OCI-LY3 (cell line): ENCODE measurements at regions not wholly inside any gene's neighbourhood (a gene's known extent, or its start where the extent isn't known, plus 50 kb on each side); places are given as distances from the start of the nearest gene placed in this dataset.

ENCODE experiments used
- H2AFZ ChIP-seq: fragments of 200-600, 300-600 bp; shearing (Covaris generic); 2 replicates; pipeline ENCODE4 v1.6.0; 2014; ENCODE audit warnings: antibody characterized with exemption, low read depth, low read length
- H3K27ac ChIP-seq: fragments of 200-600, 300-600 bp; sonication (generic); 2 replicates; pipeline ENCODE4 v1.5.1; 2014; ENCODE audit warnings: mild to moderate bottlenecking, low read length, moderate library complexity, mixed read lengths
- H3K27me3 ChIP-seq: fragments of 200-600, 300-600 bp; sonication (generic); 2 replicates; pipeline ENCODE4 v1.6.1; 2014; ENCODE audit warnings: low read depth, low read length, mixed read lengths
- H3K36me3 ChIP-seq: fragments of 200-600, 300-600 bp; sonication (generic); replicated peaks from 2 replicates; pipeline ENCODE3; 2014; ENCODE audit warnings: low read depth, low read length, mixed read lengths
- H3K4me1 ChIP-seq: fragments of 300-600, 200-600 bp; sonication (generic); 2 replicates; pipeline ENCODE4 v1.6.1; 2014; ENCODE audit warnings: low read length, mixed read lengths
- H3K4me2 ChIP-seq: fragments of 200-600, 300-600 bp; sonication (generic); 2 replicates; pipeline ENCODE4 v1.6.1; 2014; ENCODE audit warnings: low read length, mixed read lengths
- H3K4me3 ChIP-seq: fragments of 300-600, 200-600 bp; sonication (generic); 2 replicates; pipeline ENCODE4 v1.5.1; 2014; ENCODE audit warnings: antibody characterized with exemption, mild to moderate bottlenecking, low read length, moderate library complexity
- H3K79me2 ChIP-seq: fragments of 300-600, 200-600 bp; shearing (Covaris generic); 2 replicates; pipeline ENCODE4 v1.6.1; 2014; ENCODE audit warnings: mild to moderate bottlenecking, low read length, mixed read lengths
- H3K9ac ChIP-seq: fragments of 300-600, 200-600 bp; shearing (Covaris generic); 2 replicates; pipeline ENCODE4 v1.6.0; 2014; ENCODE audit warnings: mild to moderate bottlenecking, low read length, moderate library complexity
- H3K9me3 ChIP-seq: fragments of 200-600, 300-600 bp; shearing (Covaris generic); 2 replicates; pipeline ENCODE4 v1.6.1; 2014; ENCODE audit warnings: low read length, mixed read lengths; ENCODE audit not compliant: insufficient read depth
- H4K20me1 ChIP-seq: fragments of 200-600, 300-600 bp; sonication (generic); 2 replicates; pipeline ENCODE4 v1.6.1; 2016; ENCODE audit warnings: low read length, mixed read lengths; ENCODE audit not compliant: insufficient read depth
- CTCF ChIP-seq: fragments of 200-600, 300-600 bp; sonication (generic); IDR thresholded peaks from 2 replicates; pipeline ENCODE4 v1.5.1; 2014; ENCODE audit warnings: antibody characterized with exemption, low read length, low read depth
- EZH2phosphoT487 ChIP-seq: fragments of 200-600 bp; shearing (Covaris generic); IDR thresholded peaks from 2 replicates; pipeline ENCODE4 v1.6.1; 2018; ENCODE audit warnings: antibody characterized with exemption, mixed run types, low read depth

- Histone ChIP-seq H2AFZ (no peak overlapping the region), H3K4me2 (no peak overlapping the region), H3K9me3 (no peaks in the 10 kb centered on the region), H3K4me3 (no peak overlapping the region), H3K36me3 (no peaks in the 10 kb centered on the region), H4K20me1 (no peaks in the 10 kb centered on the region), H3K27me3 (peaks cover 7% of the 10 kb centered on the region; the same call in 1 of the 2 replicates), H3K79me2 (no peaks in the 10 kb centered on the region), H3K4me1 (no peaks in the 10 kb centered on the region), H3K27ac (no peak overlapping the region), H3K9ac (no peak overlapping the region)
- TF ChIP-seq CTCF (no peak), EZH2phosphoT487 (no peak)
Measured at GRCh38 chr7:131145770-131146169, 181.9 kb upstream of the MKLN1 start.

- no peaks in the 10 kb centered on the region for H3K79me2 ChIP-seq
- H3K4me1 ChIP-seq = no peaks in the 10 kb centered on the region
- H3K9me3 ChIP-seq = no peaks in the 10 kb centered on the region
- no peak overlapping the region for H3K27ac ChIP-seq
- no peak overlapping the region for H3K4me2 ChIP-seq
- no peak overlapping the region for H3K4me3 ChIP-seq
- H2AFZ ChIP-seq = no peak overlapping the region
- H3K27me3 ChIP-seq = peaks cover 7% of the 10 kb centered on the region; the same call in 1 of the 2 replicates
- TF ChIP-seq EZH2phosphoT487 = no peak
- no peak for TF ChIP-seq CTCF
- no peak overlapping the region for H3K9ac ChIP-seq
- H4K20me1 ChIP-seq = no peaks in the 10 kb centered on the region
- no peaks in the 10 kb centered on the region for H3K36me3 ChIP-seq
Measured at GRCh38 chr7:131147604-131148003, 180.1 kb upstream of the MKLN1 start.

- H3K4me2 ChIP-seq = no peak overlapping the region
- no peak overlapping the region for H3K9ac ChIP-seq
- no peaks in the 10 kb centered on the region for H3K79me2 ChIP-seq
- no peak overlapping the region for H2AFZ ChIP-seq
- H3K27me3 ChIP-seq = peaks cover 7% of the 10 kb centered on the region; the same call in 1 of the 2 replicates
- TF ChIP-seq CTCF = no peak
- no peak for TF ChIP-seq EZH2phosphoT487
- H3K36me3 ChIP-seq = no peaks in the 10 kb centered on the region
- no peaks in the 10 kb centered on the region for H3K4me1 ChIP-seq
- H4K20me1 ChIP-seq = no peaks in the 10 kb centered on the region
- no peaks in the 10 kb centered on the region for H3K9me3 ChIP-seq
- H3K27ac ChIP-seq = no peak overlapping the region
- no peak overlapping the region for H3K4me3 ChIP-seq
Measured at GRCh38 chr7:131148258-131148657, 179.4 kb upstream of the MKLN1 start.

GRCh38 chr7:131148708-131149428, 178.8 kb upstream of the MKLN1 start:
- no peak overlapping the region for H3K4me3 ChIP-seq
- no peak for TF ChIP-seq EZH2phosphoT487
- no peak for TF ChIP-seq CTCF
- peaks cover 7% of the 10 kb centered on the region; the same call in 1 of the 2 replicates for H3K27me3 ChIP-seq
- H3K9ac ChIP-seq = no peak overlapping the region
- H3K9me3 ChIP-seq = no peaks in the 10 kb centered on the region
- no peaks in the 10 kb centered on the region for H3K36me3 ChIP-seq
- H2AFZ ChIP-seq = no peak overlapping the region
- no peaks in the 10 kb centered on the region for H4K20me1 ChIP-seq
- H3K79me2 ChIP-seq = no peaks in the 10 kb centered on the region
- no peak overlapping the region for H3K4me2 ChIP-seq
- H3K4me1 ChIP-seq = no peaks in the 10 kb centered on the region
- no peak overlapping the region for H3K27ac ChIP-seq
